Neural cell (in vitro differentiated cells): ENCODE measurements at regions not wholly inside any gene's neighbourhood (a gene's known extent, or its start where the extent isn't known, plus 50 kb on each side); places are given as distances from the start of the nearest gene placed in this dataset.

Experiments used
- EP300 ChIP-seq: fragments of 450-650 bp; conservative IDR thresholded peaks from 2 replicates; pipeline ENCODE4 v1.6.1; 2014; ENCODE audit warnings: antibody characterized with exemption, mild to moderate bottlenecking, moderate library complexity; ENCODE audit not compliant: poor library complexity, severe bottlenecking
- EZH2 ChIP-seq: fragments of 200-600, 300-800 bp; shearing (Covaris generic), sonication (generic); IDR thresholded peaks from 2 replicates; pipeline ENCODE4 v1.6.1; 2014; ENCODE audit warnings: antibody characterized with exemption, low read length, borderline replicate concordance, mild to moderate bottlenecking; ENCODE audit not compliant: insufficient read depth, poor library complexity, severe bottlenecking
- MXI1 ChIP-seq: fragments of 450-650 bp; conservative IDR thresholded peaks from 2 replicates; pipeline ENCODE4 v1.6.1; 2014; ENCODE audit warnings: antibody characterized with exemption, mild to moderate bottlenecking; ENCODE audit not compliant: poor library complexity, severe bottlenecking
- POLR2AphosphoS5 ChIP-seq: IDR thresholded peaks from 2 replicates; pipeline ENCODE4 v1.6.1; 2012
- RAD21 ChIP-seq: fragments of 450-650 bp; conservative IDR thresholded peaks from 2 replicates; pipeline ENCODE4 v1.6.1; 2014; ENCODE audit warnings: antibody characterized with exemption, mild to moderate bottlenecking, moderate library complexity
- SMC3 ChIP-seq: fragments of 450-650 bp; conservative IDR thresholded peaks from 2 replicates; pipeline ENCODE4 v1.6.1; 2014; ENCODE audit warnings: antibody characterized with exemption, mild to moderate bottlenecking, moderate library complexity; ENCODE audit not compliant: poor library complexity
- TAF1 ChIP-seq: IDR thresholded peaks from 2 replicates; pipeline ENCODE4 v1.6.1; 2012; ENCODE audit warnings: low read depth
- TF ChIP-seq, protein P1 (sequence below): fragments of 450-650 bp; IDR thresholded peaks from 2 replicates; pipeline ENCODE4 v1.5.1; 2014; ENCODE audit warnings: antibody characterized with exemption, mild to moderate bottlenecking, moderate library complexity; ENCODE audit not compliant: poor library complexity, severe bottlenecking
- TF ChIP-seq, protein P2 (sequence below): IDR thresholded peaks from 2 replicates; pipeline ENCODE4 v1.6.1; 2012; ENCODE audit warnings: borderline replicate concordance

GRCh38 chr5:2869471-2869870 is 118.0 kb upstream of the IRX2 start:
- TF ChIP-seq, protein P1, sequence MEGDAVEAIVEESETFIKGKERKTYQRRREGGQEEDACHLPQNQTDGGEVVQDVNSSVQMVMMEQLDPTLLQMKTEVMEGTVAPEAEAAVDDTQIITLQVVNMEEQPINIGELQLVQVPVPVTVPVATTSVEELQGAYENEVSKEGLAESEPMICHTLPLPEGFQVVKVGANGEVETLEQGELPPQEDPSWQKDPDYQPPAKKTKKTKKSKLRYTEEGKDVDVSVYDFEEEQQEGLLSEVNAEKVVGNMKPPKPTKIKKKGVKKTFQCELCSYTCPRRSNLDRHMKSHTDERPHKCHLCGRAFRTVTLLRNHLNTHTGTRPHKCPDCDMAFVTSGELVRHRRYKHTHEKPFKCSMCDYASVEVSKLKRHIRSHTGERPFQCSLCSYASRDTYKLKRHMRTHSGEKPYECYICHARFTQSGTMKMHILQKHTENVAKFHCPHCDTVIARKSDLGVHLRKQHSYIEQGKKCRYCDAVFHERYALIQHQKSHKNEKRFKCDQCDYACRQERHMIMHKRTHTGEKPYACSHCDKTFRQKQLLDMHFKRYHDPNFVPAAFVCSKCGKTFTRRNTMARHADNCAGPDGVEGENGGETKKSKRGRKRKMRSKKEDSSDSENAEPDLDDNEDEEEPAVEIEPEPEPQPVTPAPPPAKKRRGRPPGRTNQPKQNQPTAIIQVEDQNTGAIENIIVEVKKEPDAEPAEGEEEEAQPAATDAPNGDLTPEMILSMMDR, result no peak
- TF ChIP-seq, protein P2, sequence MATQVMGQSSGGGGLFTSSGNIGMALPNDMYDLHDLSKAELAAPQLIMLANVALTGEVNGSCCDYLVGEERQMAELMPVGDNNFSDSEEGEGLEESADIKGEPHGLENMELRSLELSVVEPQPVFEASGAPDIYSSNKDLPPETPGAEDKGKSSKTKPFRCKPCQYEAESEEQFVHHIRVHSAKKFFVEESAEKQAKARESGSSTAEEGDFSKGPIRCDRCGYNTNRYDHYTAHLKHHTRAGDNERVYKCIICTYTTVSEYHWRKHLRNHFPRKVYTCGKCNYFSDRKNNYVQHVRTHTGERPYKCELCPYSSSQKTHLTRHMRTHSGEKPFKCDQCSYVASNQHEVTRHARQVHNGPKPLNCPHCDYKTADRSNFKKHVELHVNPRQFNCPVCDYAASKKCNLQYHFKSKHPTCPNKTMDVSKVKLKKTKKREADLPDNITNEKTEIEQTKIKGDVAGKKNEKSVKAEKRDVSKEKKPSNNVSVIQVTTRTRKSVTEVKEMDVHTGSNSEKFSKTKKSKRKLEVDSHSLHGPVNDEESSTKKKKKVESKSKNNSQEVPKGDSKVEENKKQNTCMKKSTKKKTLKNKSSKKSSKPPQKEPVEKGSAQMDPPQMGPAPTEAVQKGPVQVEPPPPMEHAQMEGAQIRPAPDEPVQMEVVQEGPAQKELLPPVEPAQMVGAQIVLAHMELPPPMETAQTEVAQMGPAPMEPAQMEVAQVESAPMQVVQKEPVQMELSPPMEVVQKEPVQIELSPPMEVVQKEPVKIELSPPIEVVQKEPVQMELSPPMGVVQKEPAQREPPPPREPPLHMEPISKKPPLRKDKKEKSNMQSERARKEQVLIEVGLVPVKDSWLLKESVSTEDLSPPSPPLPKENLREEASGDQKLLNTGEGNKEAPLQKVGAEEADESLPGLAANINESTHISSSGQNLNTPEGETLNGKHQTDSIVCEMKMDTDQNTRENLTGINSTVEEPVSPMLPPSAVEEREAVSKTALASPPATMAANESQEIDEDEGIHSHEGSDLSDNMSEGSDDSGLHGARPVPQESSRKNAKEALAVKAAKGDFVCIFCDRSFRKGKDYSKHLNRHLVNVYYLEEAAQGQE, result no peak
- no peak for TF ChIP-seq EP300
- TF ChIP-seq TAF1, result no peak
- no peak for TF ChIP-seq EZH2
- no peak for TF ChIP-seq SMC3
- no peak for TF ChIP-seq POLR2AphosphoS5
- no peak for TF ChIP-seq MXI1
- no peak for TF ChIP-seq RAD21
